ENCODE measurements at regions not wholly inside any gene's neighbourhood (a gene's known extent, or its start where the extent isn't known, plus 50 kb on each side); places are given as distances from the start of the nearest gene placed in this dataset.

- DNase-seq (ENCODE audit: low spot score), result no peak
Measured at GRCh38 chr2:207257251-207258250, 91.8 kb upstream of the KLF7 start.

- no peak for DNase-seq (ENCODE audit: low spot score)
Measured at GRCh38 chr2:207258263-207258991, 92.7 kb upstream of the KLF7 start.

GRCh38 chr2:207260021-207260420, 94.3 kb upstream of the KLF7 start:
- DNase-seq (ENCODE audit: low spot score), result no peak

GRCh38 chr2:207260947-207261346, 95.2 kb upstream of the KLF7 start:
- no peak for DNase-seq (ENCODE audit: low spot score)

GRCh38 chr2:207264310-207264709, 98.6 kb upstream of the KLF7 start:
- DNase-seq (ENCODE audit: low spot score), result no peak

- no peak for DNase-seq (ENCODE audit: low spot score)
Measured at GRCh38 chr2:207265332-207265731, 99.6 kb upstream of the KLF7 start.

- DNase-seq (ENCODE audit: low spot score), result no peak
Measured at GRCh38 chr2:207265869-207266268, 100.1 kb upstream of the KLF7 start.

- no peak for DNase-seq (ENCODE audit: low spot score)
Measured at GRCh38 chr2:207266648-207267047, 100.9 kb upstream of the KLF7 start.

- no peak for DNase-seq (ENCODE audit: low spot score)
Measured at GRCh38 chr2:207269038-207269437, 103.3 kb upstream of the KLF7 start.

GRCh38 chr2:207274530-207275189, 108.9 kb upstream of the KLF7 start:
- no peak for DNase-seq (ENCODE audit: low spot score)

GRCh38 chr2:207275779-207276178, 110.0 kb upstream of the KLF7 start:
- DNase-seq (ENCODE audit: low spot score), result no peak

GRCh38 chr2:207276248-207276647, 110.5 kb upstream of the KLF7 start:
- DNase-seq (ENCODE audit: low spot score), result no peak

- no peak for DNase-seq (ENCODE audit: low spot score)
Measured at GRCh38 chr2:207276858-207277257, 111.1 kb upstream of the KLF7 start.

- DNase-seq (ENCODE audit: low spot score), result no peak
Measured at GRCh38 chr2:207279520-207279919, 113.8 kb upstream of the KLF7 start.

- no peak for DNase-seq (ENCODE audit: low spot score)
Measured at GRCh38 chr2:207281436-207281835, 115.7 kb upstream of the KLF7 start.

- DNase-seq (ENCODE audit: low spot score), result no peak
Measured at GRCh38 chr2:207282916-207283315, 117.2 kb upstream of the KLF7 start.

GRCh38 chr2:207283356-207283755, 117.6 kb upstream of the KLF7 start:
- DNase-seq (ENCODE audit: low spot score), result no peak

- no peak for DNase-seq (ENCODE audit: low spot score)
Measured at GRCh38 chr2:207284556-207285472, 119.1 kb upstream of the KLF7 start.

GRCh38 chr2:207285473-207285815, 119.7 kb upstream of the KLF7 start:
- no peak for DNase-seq (ENCODE audit: low spot score)

- no peak for DNase-seq (ENCODE audit: low spot score)
Measured at GRCh38 chr2:207286106-207286505, 120.4 kb upstream of the KLF7 start.

- no peak for DNase-seq (ENCODE audit: low spot score)
Measured at GRCh38 chr2:207288628-207289027, 122.9 kb upstream of the KLF7 start.

All from NAMALWA (cell line).